H1 (cell line): ENCODE measurements at regions not wholly inside any gene's neighbourhood (a gene's known extent, or its start where the extent isn't known, plus 50 kb on each side); places are given as distances from the start of the nearest gene placed in this dataset.

Experiments
- POLR2A ChIP-seq, 2 experiments: IDR thresholded peaks; 1 replicate in 1 of 2; 2 replicates in 1 of 2; pipeline ENCODE4 v1.6.1; 2011; ENCODE audit warnings: low read depth in 2 of 2, low read length in 2 of 2, mild to moderate bottlenecking in 2 of 2; ENCODE audit errors: control extremely low read depth in 1 of 2
- SP4 ChIP-seq: IDR thresholded peaks from 2 replicates; pipeline ENCODE4 v1.6.1; 2012; ENCODE audit warnings: low read length, inconsistent platforms
- TAF1 ChIP-seq: IDR thresholded peaks from 2 replicates; pipeline ENCODE4 v1.6.1; 2011; ENCODE audit warnings: mild to moderate bottlenecking, low read depth, low read length
- TF ChIP-seq, protein P1 (sequence below), 3 experiments: IDR thresholded peaks; 1 replicate in 2 of 3; 2 replicates in 1 of 3; pipeline versions ENCODE4 v1.5.1 to v1.6.1; 2011; ENCODE audit warnings: low read length in 3 of 3, mild to moderate bottlenecking in 3 of 3, inconsistent platforms in 2 of 3, low read depth in 1 of 3, moderate library complexity in 1 of 3; ENCODE audit not compliant: insufficient read depth in 1 of 3; ENCODE audit errors: control extremely low read depth in 1 of 3
- TF ChIP-seq, protein P2 (sequence below): IDR thresholded peaks from 2 replicates; pipeline ENCODE4 v1.6.1; 2011; ENCODE audit warnings: low read depth, mild to moderate bottlenecking, low read length; ENCODE audit not compliant: insufficient read depth

DNA sequence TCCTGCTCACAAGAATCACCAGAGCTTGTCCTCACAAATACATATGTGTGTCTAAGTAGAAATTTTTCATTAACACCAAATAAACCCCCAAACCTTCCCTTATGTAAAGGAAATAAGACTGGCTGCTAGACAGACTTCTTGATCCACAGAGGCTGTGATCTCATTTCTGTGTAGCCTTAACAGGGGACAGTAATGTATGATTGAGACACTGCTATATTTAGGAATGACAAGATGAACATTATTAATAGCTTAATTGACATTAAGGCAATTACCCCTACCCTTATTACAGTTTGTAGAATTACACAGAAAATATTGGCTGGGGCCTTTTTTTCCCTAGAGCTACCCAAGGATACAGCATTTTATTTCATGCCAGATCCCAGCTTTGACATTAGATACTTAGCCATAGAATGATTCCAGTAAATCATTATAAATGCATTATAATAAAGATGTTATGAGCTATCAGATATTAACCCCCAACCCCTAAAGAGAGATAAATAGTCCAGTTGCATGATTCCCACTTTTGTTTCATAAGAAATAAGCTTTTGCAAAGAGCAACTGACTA, 392.1 kb upstream of the HNRNPA3 start:
- TF ChIP-seq, protein P1, sequence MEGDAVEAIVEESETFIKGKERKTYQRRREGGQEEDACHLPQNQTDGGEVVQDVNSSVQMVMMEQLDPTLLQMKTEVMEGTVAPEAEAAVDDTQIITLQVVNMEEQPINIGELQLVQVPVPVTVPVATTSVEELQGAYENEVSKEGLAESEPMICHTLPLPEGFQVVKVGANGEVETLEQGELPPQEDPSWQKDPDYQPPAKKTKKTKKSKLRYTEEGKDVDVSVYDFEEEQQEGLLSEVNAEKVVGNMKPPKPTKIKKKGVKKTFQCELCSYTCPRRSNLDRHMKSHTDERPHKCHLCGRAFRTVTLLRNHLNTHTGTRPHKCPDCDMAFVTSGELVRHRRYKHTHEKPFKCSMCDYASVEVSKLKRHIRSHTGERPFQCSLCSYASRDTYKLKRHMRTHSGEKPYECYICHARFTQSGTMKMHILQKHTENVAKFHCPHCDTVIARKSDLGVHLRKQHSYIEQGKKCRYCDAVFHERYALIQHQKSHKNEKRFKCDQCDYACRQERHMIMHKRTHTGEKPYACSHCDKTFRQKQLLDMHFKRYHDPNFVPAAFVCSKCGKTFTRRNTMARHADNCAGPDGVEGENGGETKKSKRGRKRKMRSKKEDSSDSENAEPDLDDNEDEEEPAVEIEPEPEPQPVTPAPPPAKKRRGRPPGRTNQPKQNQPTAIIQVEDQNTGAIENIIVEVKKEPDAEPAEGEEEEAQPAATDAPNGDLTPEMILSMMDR (IDR thresholded peaks at IDR 0.05; ENCODE audit: control extremely low read depth in 1 of 3, insufficient read depth in 1 of 3, low read depth in 1 of 3, low read length in 3 of 3) = no peak
- TF ChIP-seq TAF1 (no peak), POLR2A (IDR thresholded peaks at IDR 0.05; ENCODE audit: control extremely low read depth in 1 of 2, low read depth in 2 of 2, low read length in 2 of 2) (no peak), SP4 (no peak)
- TF ChIP-seq, protein P2, sequence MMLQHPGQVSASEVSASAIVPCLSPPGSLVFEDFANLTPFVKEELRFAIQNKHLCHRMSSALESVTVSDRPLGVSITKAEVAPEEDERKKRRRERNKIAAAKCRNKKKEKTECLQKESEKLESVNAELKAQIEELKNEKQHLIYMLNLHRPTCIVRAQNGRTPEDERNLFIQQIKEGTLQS = no peak
